HG02885 (cell line): ENCODE measurements at regions not wholly inside any gene's neighbourhood (a gene's known extent, or its start where the extent isn't known, plus 50 kb on each side); places are given as distances from the start of the nearest gene placed in this dataset.

Experiments
- ATAC-seq: cut with Tn5 transposase; IDR thresholded peaks from one replicate; pipeline ENCODE4 v1.9.1; 2021; ENCODE audit warnings: mild to moderate bottlenecking; ENCODE audit not compliant: unreplicated experiment, poor library complexity

GRCh38 chr2:145043399-145043834 lies 523.5 kb upstream of the ZEB2 start:
- ATAC-seq, result no peak

DNA sequence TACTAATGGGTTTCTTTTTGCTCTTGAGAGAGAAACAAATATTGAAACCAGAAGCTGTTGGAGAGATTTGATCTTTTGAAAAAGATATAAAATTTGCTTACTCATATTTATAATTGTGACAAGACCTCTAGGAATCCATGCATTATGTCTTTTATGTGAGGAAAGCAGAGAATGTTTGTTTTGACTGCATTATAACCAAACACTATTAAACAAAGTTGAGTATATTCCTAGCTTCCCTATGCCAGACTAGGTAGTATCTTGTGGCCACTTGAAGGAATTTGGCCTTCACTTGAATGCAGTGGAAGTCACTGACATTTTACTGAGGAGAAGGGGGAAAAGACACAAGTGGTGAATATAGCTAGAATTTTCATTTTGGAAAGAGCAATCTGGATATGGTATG lies 521.8 kb upstream of the ZEB2 start:
- no peak for ATAC-seq

DNA sequence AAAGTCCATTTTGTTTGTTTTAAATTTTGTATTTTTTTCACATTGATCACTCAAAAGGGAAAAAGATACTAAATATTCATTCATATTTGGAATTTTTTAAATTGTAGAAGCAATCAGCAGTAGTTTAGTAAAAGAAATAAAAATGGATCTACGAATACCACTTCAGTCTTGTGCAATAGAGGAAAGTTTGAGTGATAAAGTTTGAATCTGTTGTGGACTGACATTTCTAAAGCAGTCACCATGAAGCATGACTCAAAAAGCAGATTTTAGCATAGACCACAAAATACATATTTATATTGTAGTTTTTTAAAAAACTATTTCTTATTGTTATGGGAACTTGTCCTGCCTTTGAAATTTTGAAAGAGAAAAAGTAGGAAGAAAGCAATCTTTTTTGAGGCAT lies 520.5 kb upstream of the ZEB2 start:
- ATAC-seq, result no peak

- no peak for ATAC-seq
Observed at GRCh38 chr2:145038041-145038525, 518.2 kb upstream of the ZEB2 start.

- no peak for ATAC-seq
Observed at GRCh38 chr2:145036421-145037011, 516.6 kb upstream of the ZEB2 start.

DNA sequence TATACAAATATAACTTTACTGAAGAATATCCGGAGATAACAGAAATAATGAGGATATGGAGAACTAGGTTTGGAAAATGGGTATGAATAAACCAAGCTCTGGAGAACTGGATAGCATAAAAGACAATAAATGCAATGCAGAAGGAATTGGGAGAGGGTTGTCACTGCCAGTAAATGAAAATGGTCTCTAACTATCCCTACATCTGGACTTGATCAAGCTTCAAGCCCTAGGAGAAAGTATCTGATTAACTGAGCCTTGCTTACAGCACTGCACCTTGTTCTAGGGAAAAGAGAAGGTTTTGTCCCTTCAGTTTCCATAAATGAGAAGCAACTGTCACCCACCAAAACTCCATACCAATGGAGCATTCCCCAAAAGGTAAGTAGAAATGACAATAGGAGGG lies 514.6 kb upstream of the ZEB2 start:
- ATAC-seq, result no peak

GRCh38 chr2:145033438-145033837 lies 513.5 kb upstream of the ZEB2 start:
- ATAC-seq, result no peak

- no peak for ATAC-seq
Observed at GRCh38 chr2:145032791-145033190, 512.9 kb upstream of the ZEB2 start.

DNA sequence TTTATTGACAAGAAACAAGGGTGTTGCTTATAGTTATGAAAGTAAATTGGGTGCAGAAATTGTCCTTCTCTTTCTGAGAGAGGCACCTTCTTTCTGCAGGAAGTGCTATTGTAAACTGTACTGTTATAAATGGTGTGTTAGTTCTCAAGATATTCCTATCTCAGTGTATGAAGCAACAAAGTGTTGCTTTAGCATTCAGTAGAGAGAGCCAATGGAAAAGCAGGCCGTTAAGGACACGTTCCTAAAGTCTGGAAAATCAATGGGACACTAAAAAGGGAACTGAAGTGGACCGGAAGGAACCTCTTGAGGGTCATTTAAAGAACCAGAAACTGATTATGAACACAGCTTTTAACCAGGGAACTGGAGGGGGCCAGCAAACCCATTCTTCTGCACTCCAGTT lies 510.0 kb upstream of the ZEB2 start:
- ATAC-seq, result no peak

DNA sequence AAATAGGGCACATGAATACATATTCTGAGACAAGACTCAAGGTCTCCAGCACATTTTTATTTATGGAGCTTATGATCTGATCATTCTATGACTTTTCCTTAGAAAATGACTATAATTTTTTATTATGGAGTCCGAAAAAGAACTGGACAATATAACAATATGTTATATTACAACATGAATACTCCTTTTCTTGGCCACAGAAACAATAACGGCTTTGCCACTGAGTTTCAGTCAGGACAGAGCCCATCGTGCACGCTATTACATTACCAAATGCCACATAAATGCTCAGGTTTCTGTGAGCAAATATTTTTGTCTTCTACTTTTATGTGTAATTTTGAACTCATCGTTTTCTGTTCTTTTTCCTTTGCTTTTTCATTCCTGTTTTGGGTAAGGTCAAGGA lies 509.2 kb upstream of the ZEB2 start:
- ATAC-seq, result no peak

DNA sequence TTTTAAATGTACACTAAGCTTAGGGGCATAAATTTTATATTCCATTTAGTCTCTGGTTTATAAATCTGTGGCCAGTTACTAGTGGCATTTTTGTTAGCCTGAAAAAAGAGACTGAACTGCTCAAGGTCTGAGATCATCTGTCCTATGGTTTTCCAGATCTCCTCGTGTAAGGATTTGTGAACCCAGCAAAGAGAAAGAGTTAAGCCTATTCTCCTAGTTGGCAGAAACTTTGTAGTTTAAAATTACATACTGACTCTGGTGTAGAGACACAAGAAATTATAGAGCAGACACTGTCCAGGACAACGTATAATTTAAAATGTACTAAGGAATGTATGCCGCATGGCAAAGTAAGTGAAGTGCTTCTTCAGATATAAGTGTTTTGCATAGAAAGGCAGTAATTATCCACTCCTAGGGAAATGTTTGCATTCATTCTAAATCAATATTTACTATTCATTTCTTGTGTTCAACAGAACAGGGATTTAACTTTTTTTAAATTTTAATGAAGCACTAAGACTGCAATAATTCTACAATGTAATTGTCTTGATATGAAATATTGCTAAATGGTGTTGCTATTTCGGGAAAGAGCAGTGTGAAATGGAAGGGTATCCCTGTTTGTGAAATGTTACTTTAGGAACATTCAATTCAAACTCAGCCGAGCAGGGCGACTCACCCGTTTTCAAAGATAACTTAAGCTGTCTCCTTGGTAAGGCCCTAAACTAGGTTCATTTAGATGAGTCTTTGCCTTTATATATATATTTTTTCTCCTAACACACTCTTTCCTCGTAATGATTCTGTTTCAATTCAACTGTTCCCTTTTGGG lies 508.4 kb upstream of the ZEB2 start:
- ATAC-seq, result no peak

DNA sequence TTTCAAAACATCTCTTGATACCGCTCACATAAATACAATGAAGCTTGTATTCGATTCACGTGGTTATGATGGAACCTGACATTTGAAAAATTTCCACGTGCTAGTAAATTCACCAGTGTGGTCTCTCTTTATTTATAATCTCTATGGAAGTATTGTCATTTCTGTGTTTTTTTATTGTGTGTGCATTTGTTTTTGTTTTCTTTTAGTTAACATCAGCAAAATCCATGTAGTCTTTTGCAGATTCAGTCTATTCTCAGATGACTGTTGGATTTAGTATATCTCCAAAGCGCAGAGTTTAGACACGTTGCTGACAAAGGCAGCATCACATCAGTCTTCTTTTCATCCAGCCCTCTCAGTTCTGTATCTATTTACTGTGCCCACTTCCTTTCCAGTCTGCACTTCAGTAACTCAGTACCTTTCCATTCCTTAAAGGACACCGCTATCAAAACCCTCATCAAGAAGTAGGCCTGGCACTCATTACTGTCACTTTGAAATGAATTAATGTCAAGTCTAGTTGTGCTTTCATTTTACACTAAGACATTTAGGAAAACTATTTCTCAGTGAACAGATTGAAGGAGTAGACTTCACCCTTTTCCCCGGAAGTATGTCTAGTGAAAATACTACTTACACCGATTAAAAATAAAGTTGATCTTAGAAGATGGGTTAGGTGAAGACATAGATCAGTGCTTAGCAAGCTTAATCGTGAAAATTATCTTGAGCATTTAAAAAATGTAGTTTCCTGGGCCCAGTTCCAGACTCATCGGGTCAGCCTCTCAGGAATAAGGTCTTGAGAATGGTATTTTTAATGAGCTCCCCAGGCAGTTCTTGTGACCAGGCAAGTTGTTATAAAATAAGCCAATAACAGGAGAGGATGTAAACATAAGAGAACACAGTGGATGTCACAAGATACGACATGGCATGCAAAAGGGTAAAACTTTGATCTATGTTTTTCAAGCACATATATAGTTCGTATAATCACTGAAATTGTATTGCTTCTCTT lies 506.8 kb upstream of the ZEB2 start:
- no peak for ATAC-seq

GRCh38 chr2:145025382-145025781 lies 505.5 kb upstream of the ZEB2 start:
- ATAC-seq, result no peak

DNA sequence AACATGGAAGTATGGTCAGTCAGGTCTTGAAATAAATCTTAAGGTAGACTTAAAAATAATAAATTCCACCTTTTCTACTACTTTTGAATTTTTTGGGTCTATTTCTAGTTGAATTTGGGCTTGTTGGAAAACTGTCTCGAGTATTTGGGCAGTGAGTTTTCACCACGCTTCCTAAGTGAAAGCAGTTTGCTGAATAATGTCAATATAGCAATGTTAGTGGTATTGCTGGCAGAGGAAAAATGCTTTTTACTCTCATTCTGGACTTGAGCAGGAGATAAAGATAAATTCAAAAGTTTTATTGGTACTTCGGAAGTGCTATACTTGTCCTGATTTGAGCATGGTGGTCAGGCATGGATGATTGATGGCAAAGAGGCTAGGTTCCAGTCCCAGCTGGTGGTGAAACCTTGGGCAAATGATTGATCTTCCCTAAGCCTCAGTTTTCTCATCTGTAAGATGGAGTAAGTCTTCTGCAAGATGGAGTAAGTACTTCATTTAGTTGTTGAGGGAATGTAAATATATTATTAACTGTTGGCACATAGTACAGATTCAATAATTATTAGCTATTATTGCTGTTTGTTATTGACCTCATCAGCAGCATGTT lies 503.5 kb upstream of the ZEB2 start:
- ATAC-seq, result no peak

DNA sequence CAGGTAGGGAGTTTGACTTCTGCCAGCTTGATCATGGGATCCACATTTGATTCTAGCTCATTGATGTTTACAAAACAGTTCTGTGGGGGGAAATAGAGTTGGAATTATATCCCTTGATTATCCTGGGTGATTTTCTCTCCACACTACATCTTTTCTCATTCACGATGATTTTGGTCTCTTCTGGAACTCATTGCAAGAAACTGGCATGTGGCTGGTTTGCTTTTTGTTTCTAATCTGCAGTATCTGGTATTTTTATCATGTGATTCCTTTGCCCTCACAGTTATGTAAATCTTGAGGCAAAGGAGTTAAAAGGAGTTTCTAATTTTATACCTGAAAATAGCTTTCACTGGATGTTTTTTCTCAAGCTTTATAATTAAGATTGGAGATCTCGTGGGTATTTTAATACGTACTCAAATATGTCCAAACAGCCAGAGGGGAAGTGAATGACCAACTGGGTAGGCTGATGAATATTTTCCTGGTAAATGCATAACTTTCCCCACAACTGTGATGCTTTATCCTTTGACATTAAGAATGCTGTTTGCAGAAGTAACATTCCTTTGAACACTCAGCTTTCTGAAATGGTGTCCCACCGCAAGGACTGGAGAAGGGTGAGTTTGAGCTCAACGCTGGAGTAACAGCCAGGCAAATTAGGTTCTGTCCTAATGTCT lies 502.9 kb upstream of the ZEB2 start:
- ATAC-seq, result no peak

GRCh38 chr2:145021962-145022665 lies 502.2 kb upstream of the ZEB2 start:
- no peak for ATAC-seq

- ATAC-seq, result no peak
Observed at GRCh38 chr2:145020694-145021093, 500.8 kb upstream of the ZEB2 start.

DNA sequence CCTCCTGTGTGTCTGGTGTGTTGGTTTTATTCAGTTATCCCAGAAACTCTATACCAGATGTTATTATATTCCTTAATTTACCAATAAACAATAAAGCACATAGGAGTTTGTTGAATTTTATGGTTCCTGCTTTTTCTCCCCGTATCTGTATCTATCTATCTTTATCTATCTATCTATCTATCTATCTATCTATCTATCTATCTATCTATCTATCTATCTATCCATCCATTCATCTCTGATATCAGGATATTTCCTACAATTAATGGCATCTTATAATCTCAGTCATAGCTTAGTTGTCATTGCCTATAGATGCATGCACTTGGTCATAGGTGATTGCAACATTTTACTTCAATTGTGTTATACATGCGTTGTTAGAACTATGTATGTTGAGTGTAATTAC lies 500.2 kb upstream of the ZEB2 start:
- ATAC-seq, result no peak

DNA sequence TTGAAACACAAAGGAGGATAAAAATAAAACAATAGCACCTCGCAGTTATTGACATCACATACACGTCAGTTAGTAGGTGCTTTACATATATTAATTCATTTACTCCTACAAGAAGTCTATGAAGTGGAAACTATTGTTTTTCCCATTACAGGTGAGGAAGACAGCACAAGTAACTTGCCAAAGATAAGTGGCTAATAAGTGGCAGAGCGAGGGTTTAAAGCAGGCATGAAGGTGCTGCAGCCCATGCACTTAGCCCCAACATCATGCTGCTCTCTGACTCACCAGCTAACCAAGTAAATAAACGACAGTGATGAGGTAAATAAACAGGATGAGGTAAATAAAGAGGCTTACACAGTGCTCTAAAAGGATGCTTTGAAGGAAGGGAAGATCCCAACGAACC lies 498.6 kb upstream of the ZEB2 start:
- no peak for ATAC-seq
